ENCODE measurements at regions not wholly inside any gene's neighbourhood (a gene's known extent, or its start where the extent isn't known, plus 50 kb on each side); places are given as distances from the start of the nearest gene placed in this dataset.

- TF ChIP-seq, protein P1, sequence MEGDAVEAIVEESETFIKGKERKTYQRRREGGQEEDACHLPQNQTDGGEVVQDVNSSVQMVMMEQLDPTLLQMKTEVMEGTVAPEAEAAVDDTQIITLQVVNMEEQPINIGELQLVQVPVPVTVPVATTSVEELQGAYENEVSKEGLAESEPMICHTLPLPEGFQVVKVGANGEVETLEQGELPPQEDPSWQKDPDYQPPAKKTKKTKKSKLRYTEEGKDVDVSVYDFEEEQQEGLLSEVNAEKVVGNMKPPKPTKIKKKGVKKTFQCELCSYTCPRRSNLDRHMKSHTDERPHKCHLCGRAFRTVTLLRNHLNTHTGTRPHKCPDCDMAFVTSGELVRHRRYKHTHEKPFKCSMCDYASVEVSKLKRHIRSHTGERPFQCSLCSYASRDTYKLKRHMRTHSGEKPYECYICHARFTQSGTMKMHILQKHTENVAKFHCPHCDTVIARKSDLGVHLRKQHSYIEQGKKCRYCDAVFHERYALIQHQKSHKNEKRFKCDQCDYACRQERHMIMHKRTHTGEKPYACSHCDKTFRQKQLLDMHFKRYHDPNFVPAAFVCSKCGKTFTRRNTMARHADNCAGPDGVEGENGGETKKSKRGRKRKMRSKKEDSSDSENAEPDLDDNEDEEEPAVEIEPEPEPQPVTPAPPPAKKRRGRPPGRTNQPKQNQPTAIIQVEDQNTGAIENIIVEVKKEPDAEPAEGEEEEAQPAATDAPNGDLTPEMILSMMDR (IDR thresholded peaks at IDR 0.05): no peak
- TF ChIP-seq POLR2A (IDR thresholded peaks at IDR 0.05): no peak
Measured at GRCh38 chr3:105119801-105120340, 246.8 kb upstream of the ALCAM start.
